HG02588 (cell line): ENCODE measurements at regions not wholly inside any gene's neighbourhood (a gene's known extent, or its start where the extent isn't known, plus 50 kb on each side); places are given as distances from the start of the nearest gene placed in this dataset.
"Not testable (repeated sequence)": the region's sequence is repeated elsewhere in the genome, so short reads cannot be mapped to it uniquely, and the experiment has no call there.

Experiments used
- ATAC-seq: cut with Tn5 transposase; IDR thresholded peaks from one replicate; pipeline ENCODE4 v1.9.1; 2021; ENCODE audit warnings: mild to moderate bottlenecking, moderate library complexity; ENCODE audit not compliant: unreplicated experiment

GRCh38 chr5:96483878-96484277, 50.8 kb upstream of the PCSK1 start:
- ATAC-seq: no peak

GRCh38 chr5:96487859-96488258, 54.8 kb upstream of the PCSK1 start:
- ATAC-seq: no peak

GRCh38 chr5:96489532-96489931, 56.5 kb upstream of the PCSK1 start:
- ATAC-seq: no peak

GRCh38 chr5:96492459-96493047, 59.5 kb upstream of the PCSK1 start:
- no peak for ATAC-seq

- ATAC-seq: no peak
Observed at GRCh38 chr5:96493219-96493790, 60.3 kb upstream of the PCSK1 start.

- ATAC-seq: not testable (repeated sequence)
Observed at GRCh38 chr5:96495412-96495811, 62.4 kb upstream of the PCSK1 start.

GRCh38 chr5:96497027-96497426, 64.0 kb upstream of the PCSK1 start:
- not testable (repeated sequence) for ATAC-seq

- ATAC-seq: no peak
Observed at GRCh38 chr5:96499753-96500345, 66.8 kb upstream of the PCSK1 start.

- no peak for ATAC-seq
Observed at GRCh38 chr5:96501991-96502646, 69.1 kb upstream of the PCSK1 start.

GRCh38 chr5:96503501-96504236, 70.6 kb upstream of the PCSK1 start:
- no peak for ATAC-seq

- ATAC-seq: no peak
Observed at GRCh38 chr5:96506376-96506775, 73.3 kb upstream of the PCSK1 start.

- no peak for ATAC-seq
Observed at GRCh38 chr5:96506866-96507527, 73.9 kb upstream of the PCSK1 start.

- no peak for ATAC-seq
Observed at GRCh38 chr5:96509316-96509715, 76.3 kb upstream of the PCSK1 start.

- no peak for ATAC-seq
Observed at GRCh38 chr5:96509721-96510350, 76.8 kb upstream of the PCSK1 start.

- ATAC-seq: no peak
Observed at GRCh38 chr5:96516631-96517071, 83.6 kb upstream of the PCSK1 start.

GRCh38 chr5:96517295-96517694, 84.2 kb upstream of the PCSK1 start:
- no peak for ATAC-seq

- ATAC-seq: no peak
Observed at GRCh38 chr5:96520345-96520744, 87.3 kb upstream of the PCSK1 start.

- ATAC-seq: no peak
Observed at GRCh38 chr5:96522635-96523355, 89.7 kb upstream of the PCSK1 start.

GRCh38 chr5:96527768-96528661, 95.0 kb upstream of the PCSK1 start:
- no peak for ATAC-seq
